DOHH2 (cell line): ENCODE measurements at regions not wholly inside any gene's neighbourhood (a gene's known extent, or its start where the extent isn't known, plus 50 kb on each side); places are given as distances from the start of the nearest gene placed in this dataset.

ENCODE experiments used
- H3F3A ChIP-seq: fragments of 200-600 bp; sonication (generic), shearing (Covaris generic); 2 replicates; pipeline ENCODE4 v1.6.0; 2016; ENCODE audit warnings: antibody characterized with exemption, mild to moderate bottlenecking; ENCODE audit not compliant: control insufficient read depth, insufficient read depth
- H3K27ac ChIP-seq: fragments of 200-600 bp; sonication (generic); 2 replicates; pipeline ENCODE4 v1.5.1; 2014; ENCODE audit warnings: low read depth, mild to moderate bottlenecking, low read length, moderate library complexity
- H3K27me3 ChIP-seq: fragments of 200-600 bp; sonication (generic); 2 replicates; pipeline ENCODE4 v1.6.1; 2014; ENCODE audit warnings: mild to moderate bottlenecking, low read length, mixed read lengths; ENCODE audit not compliant: control insufficient read depth
- H3K36me3 ChIP-seq: fragments of 200-600 bp; sonication (generic); 2 replicates; pipeline ENCODE4 v1.6.1; 2014; ENCODE audit warnings: mild to moderate bottlenecking, low read length, moderate library complexity, mixed read lengths; ENCODE audit not compliant: control insufficient read depth
- H3K4me1 ChIP-seq: fragments of 200-600 bp; sonication (generic); 2 replicates; pipeline ENCODE4 v1.6.1; 2014; ENCODE audit warnings: mild to moderate bottlenecking, low read length, mixed read lengths; ENCODE audit not compliant: control insufficient read depth
- H3K4me2 ChIP-seq: fragments of 200-600 bp; sonication (generic); 2 replicates; pipeline ENCODE4 v1.6.0; 2014; ENCODE audit warnings: mild to moderate bottlenecking, low read length, moderate library complexity
- H3K4me3 ChIP-seq: fragments of 200-600 bp; sonication (generic); 2 replicates; pipeline ENCODE4 v1.5.1; 2014; ENCODE audit warnings: mild to moderate bottlenecking, low read length, mixed read lengths
- H3K79me2 ChIP-seq: fragments of 200-600 bp; sonication (generic); 2 replicates; pipeline ENCODE4 v1.6.1; 2014; ENCODE audit warnings: mild to moderate bottlenecking, low read length, mixed read lengths; ENCODE audit not compliant: control insufficient read depth
- H3K9me2 ChIP-seq: fragments of 200-600 bp; sonication (generic); replicated peaks from 2 replicates; pipeline ENCODE4 v1.6.1; 2014; ENCODE audit warnings: mild to moderate bottlenecking, low read length, mixed read lengths; ENCODE audit not compliant: control insufficient read depth
- H3K9me3 ChIP-seq: fragments of 200-600 bp; sonication (generic); 2 replicates; pipeline ENCODE4 v1.6.1; 2014; ENCODE audit warnings: antibody characterized with exemption, low read length, mixed read lengths; ENCODE audit not compliant: control insufficient read depth, insufficient read depth
- H4K20me1 ChIP-seq: fragments of 200-600 bp; sonication (generic); 2 replicates; pipeline ENCODE4 v1.6.0; 2014; ENCODE audit warnings: low read depth, mild to moderate bottlenecking, antibody characterized with exemption, low read length, moderate library complexity; ENCODE audit not compliant: control insufficient read depth, insufficient read depth
- CTCF ChIP-seq: fragments of 200-600 bp; sonication (generic); IDR thresholded peaks from one replicate; pipeline ENCODE4 v1.5.1; 2014; ENCODE audit warnings: antibody characterized with exemption, mild to moderate bottlenecking, low read depth, low read length; ENCODE audit not compliant: poor library complexity, severe bottlenecking
- EZH2phosphoT487 ChIP-seq: fragments of 200-600 bp; sonication (generic); IDR thresholded peaks from 2 replicates; pipeline ENCODE4 v1.6.1; 2017; ENCODE audit warnings: borderline replicate concordance, mild to moderate bottlenecking, antibody characterized with exemption, low read length, moderate library complexity, mixed read lengths

DNA sequence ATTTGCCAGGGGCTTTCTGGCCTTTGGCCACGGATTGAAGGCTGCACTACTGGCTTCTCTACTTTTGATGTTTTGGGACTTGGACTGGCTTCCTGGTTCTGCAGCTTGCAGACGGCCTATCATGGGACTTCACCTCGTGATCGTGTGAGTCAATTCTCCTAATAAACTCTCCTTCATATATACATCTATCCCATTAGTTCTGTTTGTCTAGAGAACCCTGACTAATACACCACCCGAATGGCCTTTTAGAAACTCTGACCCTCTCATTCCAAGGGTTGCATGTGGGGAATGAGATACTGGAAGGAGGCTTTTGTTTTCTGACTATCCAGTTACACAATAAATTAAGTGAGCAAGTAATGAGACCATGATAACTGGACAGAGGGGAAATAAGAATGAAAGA is 430.7 kb downstream of the CDH2 start:
- Histone ChIP-seq H3K4me1 (no peaks in the 10 kb centered on the region), H3K79me2 (no peaks in the 10 kb centered on the region), H3K4me3 (no peak overlapping the region), H3K27ac (no peak overlapping the region), H3K27me3 (no peaks in the 10 kb centered on the region), H3F3A (no peaks in the 10 kb centered on the region), H3K36me3 (no peaks in the 10 kb centered on the region), H3K4me2 (no peak overlapping the region), H3K9me2 (no peaks in the 10 kb centered on the region), H4K20me1 (no peaks in the 10 kb centered on the region), H3K9me3 (no peaks in the 10 kb centered on the region)
- TF ChIP-seq EZH2phosphoT487 (no peak), CTCF (no peak)

DNA sequence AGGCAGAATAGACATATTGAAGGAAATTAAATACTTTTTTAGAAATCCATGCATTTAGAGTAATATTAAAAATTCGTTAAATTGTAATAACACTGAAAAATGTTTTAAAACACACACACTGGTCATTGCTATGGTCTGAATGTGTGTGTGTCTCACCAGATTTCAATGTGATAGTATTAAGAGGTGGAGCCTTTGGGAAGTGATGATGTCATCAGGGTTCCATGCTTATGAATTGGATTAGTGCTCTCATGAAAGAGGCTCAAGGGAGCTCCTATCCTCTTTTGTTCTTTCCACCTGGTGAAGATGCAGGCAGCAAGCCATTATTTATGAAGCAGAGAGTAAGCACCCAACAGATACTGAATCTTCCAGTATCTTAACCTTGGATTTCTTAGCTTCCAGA is 441.8 kb downstream of the CDH2 start:
- no peaks in the 10 kb centered on the region for H3K4me1 ChIP-seq
- H3K27me3 ChIP-seq: no peaks in the 10 kb centered on the region
- no peaks in the 10 kb centered on the region for H4K20me1 ChIP-seq

GRCh38 chr18:27731211-27731610 is 445.7 kb downstream of the CDH2 start:
- no peaks in the 10 kb centered on the region for H3K79me2 ChIP-seq
- no peaks in the 10 kb centered on the region for H3K36me3 ChIP-seq
- no peak overlapping the region for H3K4me2 ChIP-seq
- no peaks in the 10 kb centered on the region for H4K20me1 ChIP-seq
- peaks cover 12% of the 10 kb centered on the region; the same call in 1 of the 2 replicates for H3K9me3 ChIP-seq
- no peak overlapping the region for H3K27ac ChIP-seq
- H3K9me2 ChIP-seq: no peaks in the 10 kb centered on the region
- no peak overlapping the region for H3K4me3 ChIP-seq
- no peaks in the 10 kb centered on the region for H3F3A ChIP-seq
- no peak for TF ChIP-seq CTCF
- TF ChIP-seq EZH2phosphoT487: no peak
- H3K4me1 ChIP-seq: no peaks in the 10 kb centered on the region
- no peaks in the 10 kb centered on the region for H3K27me3 ChIP-seq

More for the DNA sequence above, 441.8 kb downstream of the CDH2 start:
- no peaks in the 10 kb centered on the region for H3K9me2 ChIP-seq
- H3K9me3 ChIP-seq: no peaks in the 10 kb centered on the region
- H3K27ac ChIP-seq: no peak overlapping the region
- H3K4me2 ChIP-seq: no peak overlapping the region
- no peak for TF ChIP-seq EZH2phosphoT487
- no peak for TF ChIP-seq CTCF
- H3F3A ChIP-seq: no peaks in the 10 kb centered on the region
- H3K4me3 ChIP-seq: no peak overlapping the region
- no peaks in the 10 kb centered on the region for H3K36me3 ChIP-seq
- H3K79me2 ChIP-seq: no peaks in the 10 kb centered on the region

- H3K4me3 ChIP-seq: no peak overlapping the region
- no peaks in the 10 kb centered on the region for H3K27me3 ChIP-seq
- H3K9me2 ChIP-seq: no peaks in the 10 kb centered on the region
- peaks cover 12% of the 10 kb centered on the region; the same call in 1 of the 2 replicates for H3K9me3 ChIP-seq
- no peak overlapping the region for H3K4me2 ChIP-seq
- TF ChIP-seq CTCF (no peak), EZH2phosphoT487 (no peak)
- H3K36me3 ChIP-seq: no peaks in the 10 kb centered on the region
- H3K27ac ChIP-seq: no peak overlapping the region
- H3F3A ChIP-seq: no peaks in the 10 kb centered on the region
- no peaks in the 10 kb centered on the region for H3K4me1 ChIP-seq
- H3K79me2 ChIP-seq: no peaks in the 10 kb centered on the region
- H4K20me1 ChIP-seq: no peaks in the 10 kb centered on the region
Observed at GRCh38 chr18:27728659-27729058, 448.3 kb downstream of the CDH2 start.
